ENCODE measurements at regions not wholly inside any gene's neighbourhood (a gene's known extent, or its start where the extent isn't known, plus 50 kb on each side); places are given as distances from the start of the nearest gene placed in this dataset.
A peak's percentile ranks its signal among the peaks of the same experiment; 100 is the strongest.

GRCh38 chr17:77675411-77675810 is 283.1 kb upstream of the TNRC6C start:
- Histone ChIP-seq H2BK12ac (ENCODE audit: low read length) (peak overlapping the region; percentile 43), H3K27me3 (ENCODE audit: control insufficient read depth in 3 of 3, insufficient read depth in 3 of 3, low read depth in 1 of 3, low read length in 3 of 3) (peaks cover 0 to 9% (median 0%) of the 10 kb centered on the region in 3 experiments), H2AK5ac (ENCODE audit: low read depth, low read length) (peak overlapping the region; percentile 79)

GRCh38 chr17:77675816-77676215 is 282.7 kb upstream of the TNRC6C start:
- Histone ChIP-seq H3K4ac (ENCODE audit: low read length) (no peak overlapping the region), H3K27ac (replicated peaks; ENCODE audit: low read length) (no peak overlapping the region), H2BK15ac (ENCODE audit: low read length) (peak overlapping the region; percentile 82), H3K14ac (ENCODE audit: low read length) (no peak overlapping the region), H4K91ac (ENCODE audit: low read depth, low read length, poor library complexity) (no peak overlapping the region), H3K27me3 (ENCODE audit: control insufficient read depth in 3 of 3, insufficient read depth in 3 of 3, low read depth in 1 of 3, low read length in 3 of 3) (peaks cover 0 to 9% (median 0%) of the 10 kb centered on the region in 3 experiments), H3K79me1 (ENCODE audit: low read depth, low read length) (no peaks in the 10 kb centered on the region), H3K9me3 (replicated peaks in 1 of 2; ENCODE audit: control insufficient read depth in 2 of 2, insufficient read depth in 1 of 2, low read depth in 1 of 2, low read length in 2 of 2) (peaks cover 0 to 2% of the 10 kb centered on the region in 2 donors), H2AFZ (ENCODE audit: low read length) (no peak overlapping the region), H3K9ac (ENCODE audit: low read depth, low read length, poor library complexity) (no peak overlapping the region), H2BK12ac (ENCODE audit: low read length) (peak overlapping the region; percentile 43), H2AK5ac (ENCODE audit: low read depth, low read length) (peak overlapping the region; percentile 79), H3K23ac (ENCODE audit: low read depth, low read length, poor library complexity) (peak overlapping the region; percentile 9), H3K4me3 (ENCODE audit: low read length in 2 of 2) (no peak overlapping the region), H3K36me3 (replicated peaks in 1 of 2; ENCODE audit: control insufficient read depth in 2 of 2, insufficient read depth in 2 of 2, low read length in 2 of 2) (no peaks in the 10 kb centered on the region), H3K4me2 (ENCODE audit: insufficient read depth, low read length, poor library complexity, severe bottlenecking) (no peak overlapping the region), H2BK120ac (ENCODE audit: low read depth, low read length) (no peak overlapping the region), H3K18ac (ENCODE audit: low read length) (peak overlapping the region; percentile 88), H2BK5ac (ENCODE audit: low read length) (peak overlapping the region; percentile 7), H4K8ac (ENCODE audit: low read depth, low read length) (no peak overlapping the region), H3K4me1 (ENCODE audit: control insufficient read depth in 2 of 2, insufficient read depth in 1 of 2, low read depth in 1 of 2, low read length in 2 of 2) (peaks cover 0 to 18% of the 10 kb centered on the region in 2 donors)
- WGBS, 2 donors (ENCODE audit: extremely low coverage in 2 of 2, insufficient read length in 2 of 2, insufficient replicate concordance in 1 of 2) = no CpG with 5 or more reads among the region's 5 CpGs
- DNase-seq (ENCODE audit: low spot score) = no peak

More at GRCh38 chr17:77675411-77675810, 283.1 kb upstream of the TNRC6C start:
- no peak overlapping the region for H3K4me3 ChIP-seq (ENCODE audit: low read length in 2 of 2)
- no peak overlapping the region for H2AFZ ChIP-seq (ENCODE audit: low read length)
- H3K14ac ChIP-seq (ENCODE audit: low read length) = no peak overlapping the region
- H3K9me3 ChIP-seq (replicated peaks in 1 of 2; ENCODE audit: control insufficient read depth in 2 of 2, insufficient read depth in 1 of 2, low read depth in 1 of 2, low read length in 2 of 2) = peaks cover 0 to 2% of the 10 kb centered on the region in 2 donors
- H3K23ac ChIP-seq (ENCODE audit: low read depth, low read length, poor library complexity) = peak overlapping the region; percentile 9
- H2BK120ac ChIP-seq (ENCODE audit: low read depth, low read length) = no peak overlapping the region
- H4K8ac ChIP-seq (ENCODE audit: low read depth, low read length) = no peak overlapping the region
- H3K18ac ChIP-seq (ENCODE audit: low read length) = peak overlapping the region; percentile 88
- H3K79me1 ChIP-seq (ENCODE audit: low read depth, low read length) = no peaks in the 10 kb centered on the region
- no peak overlapping the region for H3K4me2 ChIP-seq (ENCODE audit: insufficient read depth, low read length, poor library complexity, severe bottlenecking)
- no peak overlapping the region for H3K4ac ChIP-seq (ENCODE audit: low read length)
- no peak overlapping the region for H3K27ac ChIP-seq (replicated peaks; ENCODE audit: low read length)
- H2BK5ac ChIP-seq (ENCODE audit: low read length) = peak overlapping the region; percentile 7
- H2BK15ac ChIP-seq (ENCODE audit: low read length) = peak overlapping the region; percentile 82
- WGBS, 2 donors (ENCODE audit: extremely low coverage in 2 of 2, insufficient read length in 2 of 2, insufficient replicate concordance in 1 of 2) = no CpG with 5 or more reads among the region's 8 CpGs
- DNase-seq (ENCODE audit: low spot score) = no peak
- H3K4me1 ChIP-seq (ENCODE audit: control insufficient read depth in 2 of 2, insufficient read depth in 1 of 2, low read depth in 1 of 2, low read length in 2 of 2) = peaks cover 0 to 18% of the 10 kb centered on the region in 2 donors
- H4K91ac ChIP-seq (ENCODE audit: low read depth, low read length, poor library complexity) = no peak overlapping the region
- no peak overlapping the region for H3K9ac ChIP-seq (ENCODE audit: low read depth, low read length, poor library complexity)
- H3K36me3 ChIP-seq (replicated peaks in 1 of 2; ENCODE audit: control insufficient read depth in 2 of 2, insufficient read depth in 2 of 2, low read length in 2 of 2) = no peaks in the 10 kb centered on the region

GRCh38 chr17:77676237-77676661 is 282.3 kb upstream of the TNRC6C start:
- DNase-seq (ENCODE audit: low spot score) = peak; percentile 26
- no CpG with 5 or more reads among the region's 23 CpGs for WGBS, 2 donors (ENCODE audit: extremely low coverage in 2 of 2, insufficient read length in 2 of 2, insufficient replicate concordance in 1 of 2)
- no peak overlapping the region for H3K9ac ChIP-seq (ENCODE audit: low read depth, low read length, poor library complexity)
- H3K27me3 ChIP-seq (ENCODE audit: control insufficient read depth in 3 of 3, insufficient read depth in 3 of 3, low read depth in 1 of 3, low read length in 3 of 3) = peaks cover 0 to 9% (median 0%) of the 10 kb centered on the region in 3 experiments
- H2BK5ac ChIP-seq (ENCODE audit: low read length) = peak overlapping the region; percentile 7
- no peak overlapping the region for H3K23ac ChIP-seq (ENCODE audit: low read depth, low read length, poor library complexity)
- no peaks in the 10 kb centered on the region for H3K36me3 ChIP-seq (replicated peaks in 1 of 2; ENCODE audit: control insufficient read depth in 2 of 2, insufficient read depth in 2 of 2, low read length in 2 of 2)
- H3K4me2 ChIP-seq (ENCODE audit: insufficient read depth, low read length, poor library complexity, severe bottlenecking) = no peak overlapping the region
- H2BK15ac ChIP-seq (ENCODE audit: low read length) = peak overlapping the region; percentile 82
- peak overlapping the region; percentile 88 for H3K18ac ChIP-seq (ENCODE audit: low read length)
- no peak overlapping the region for H2AFZ ChIP-seq (ENCODE audit: low read length)
- H2AK5ac ChIP-seq (ENCODE audit: low read depth, low read length) = peak overlapping the region; percentile 79
- H4K91ac ChIP-seq (ENCODE audit: low read depth, low read length, poor library complexity) = no peak overlapping the region
- H4K8ac ChIP-seq (ENCODE audit: low read depth, low read length) = no peak overlapping the region
- no peak overlapping the region for H3K4me3 ChIP-seq (ENCODE audit: low read length in 2 of 2)
- no peak overlapping the region for H3K14ac ChIP-seq (ENCODE audit: low read length)
- no peak overlapping the region for H3K4ac ChIP-seq (ENCODE audit: low read length)
- peak overlapping the region; percentile 70 for H2BK120ac ChIP-seq (ENCODE audit: low read depth, low read length)
- H3K27ac ChIP-seq (replicated peaks; ENCODE audit: low read length) = no peak overlapping the region
- H2BK12ac ChIP-seq (ENCODE audit: low read length) = peak overlapping the region; percentile 14
- H3K4me1 ChIP-seq (ENCODE audit: control insufficient read depth in 2 of 2, insufficient read depth in 1 of 2, low read depth in 1 of 2, low read length in 2 of 2) = peaks cover 0 to 18% of the 10 kb centered on the region in 2 donors
- H3K9me3 ChIP-seq (replicated peaks in 1 of 2; ENCODE audit: control insufficient read depth in 2 of 2, insufficient read depth in 1 of 2, low read depth in 1 of 2, low read length in 2 of 2) = peaks cover 0 to 2% of the 10 kb centered on the region in 2 donors
- no peaks in the 10 kb centered on the region for H3K79me1 ChIP-seq (ENCODE audit: low read depth, low read length)

GRCh38 chr17:77677211-77677610 is 281.3 kb upstream of the TNRC6C start:
- Histone ChIP-seq H3K23ac (ENCODE audit: low read depth, low read length, poor library complexity) (no peak overlapping the region), H3K4me2 (ENCODE audit: insufficient read depth, low read length, poor library complexity, severe bottlenecking) (no peak overlapping the region), H2AFZ (ENCODE audit: low read length) (no peak overlapping the region), H3K4ac (ENCODE audit: low read length) (no peak overlapping the region), H4K8ac (ENCODE audit: low read depth, low read length) (no peak overlapping the region), H3K36me3 (replicated peaks in 1 of 2; ENCODE audit: control insufficient read depth in 2 of 2, insufficient read depth in 2 of 2, low read length in 2 of 2) (no peaks in the 10 kb centered on the region), H3K9ac (ENCODE audit: low read depth, low read length, poor library complexity) (no peak overlapping the region), H3K9me3 (replicated peaks in 1 of 2; ENCODE audit: control insufficient read depth in 2 of 2, insufficient read depth in 1 of 2, low read depth in 1 of 2, low read length in 2 of 2) (peaks cover 0 to 2% of the 10 kb centered on the region in 2 donors), H4K91ac (ENCODE audit: low read depth, low read length, poor library complexity) (no peak overlapping the region), H3K4me1 (ENCODE audit: control insufficient read depth in 2 of 2, insufficient read depth in 1 of 2, low read depth in 1 of 2, low read length in 2 of 2) (peaks cover 0 to 18% of the 10 kb centered on the region in 2 donors), H3K4me3 (ENCODE audit: low read length in 2 of 2) (no peak overlapping the region), H3K14ac (ENCODE audit: low read length) (no peak overlapping the region), H2BK120ac (ENCODE audit: low read depth, low read length) (no peak overlapping the region), H3K27ac (replicated peaks; ENCODE audit: low read length) (no peak overlapping the region), H2BK5ac (ENCODE audit: low read length) (peak overlapping the region; percentile 7), H3K27me3 (ENCODE audit: control insufficient read depth in 3 of 3, insufficient read depth in 3 of 3, low read depth in 1 of 3, low read length in 3 of 3) (peaks cover 0 to 9% (median 0%) of the 10 kb centered on the region in 3 experiments), H2BK15ac (ENCODE audit: low read length) (no peak overlapping the region), H3K79me1 (ENCODE audit: low read depth, low read length) (no peaks in the 10 kb centered on the region), H2AK5ac (ENCODE audit: low read depth, low read length) (no peak overlapping the region), H2BK12ac (ENCODE audit: low read length) (no peak overlapping the region), H3K18ac (ENCODE audit: low read length) (no peak overlapping the region)
- DNase-seq (ENCODE audit: low spot score) = no peak
- WGBS, 2 donors (ENCODE audit: extremely low coverage in 2 of 2, insufficient read length in 2 of 2, insufficient replicate concordance in 1 of 2) = no CpG with 5 or more reads among the region's 4 CpGs
